ENCODE measurements at regions not wholly inside any gene's neighbourhood (a gene's known extent, or its start where the extent isn't known, plus 50 kb on each side); places are given as distances from the start of the nearest gene placed in this dataset.

DNA sequence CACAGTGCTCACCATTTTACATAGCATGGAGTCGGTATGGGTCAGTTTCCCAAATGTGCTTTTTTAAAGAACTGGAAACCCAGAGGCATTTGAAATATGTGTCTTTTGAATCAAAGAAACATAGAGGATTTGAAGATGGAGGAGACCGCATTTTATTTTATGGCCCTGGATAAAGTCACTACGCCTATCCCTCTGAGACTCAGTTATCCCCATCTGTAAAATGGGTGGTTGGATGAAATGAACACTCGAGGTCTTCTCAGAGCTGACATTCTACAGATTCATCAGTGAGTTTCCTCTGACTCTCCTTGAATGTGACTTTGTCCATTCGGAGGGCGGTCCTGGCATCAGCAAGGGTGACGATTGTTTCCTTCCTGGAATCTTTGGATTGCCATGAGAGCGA is 135.1 kb downstream of the MIAT start:
- POLR2A ChIA-PET, result no interaction called here
- TF ChIP-seq, protein P1, sequence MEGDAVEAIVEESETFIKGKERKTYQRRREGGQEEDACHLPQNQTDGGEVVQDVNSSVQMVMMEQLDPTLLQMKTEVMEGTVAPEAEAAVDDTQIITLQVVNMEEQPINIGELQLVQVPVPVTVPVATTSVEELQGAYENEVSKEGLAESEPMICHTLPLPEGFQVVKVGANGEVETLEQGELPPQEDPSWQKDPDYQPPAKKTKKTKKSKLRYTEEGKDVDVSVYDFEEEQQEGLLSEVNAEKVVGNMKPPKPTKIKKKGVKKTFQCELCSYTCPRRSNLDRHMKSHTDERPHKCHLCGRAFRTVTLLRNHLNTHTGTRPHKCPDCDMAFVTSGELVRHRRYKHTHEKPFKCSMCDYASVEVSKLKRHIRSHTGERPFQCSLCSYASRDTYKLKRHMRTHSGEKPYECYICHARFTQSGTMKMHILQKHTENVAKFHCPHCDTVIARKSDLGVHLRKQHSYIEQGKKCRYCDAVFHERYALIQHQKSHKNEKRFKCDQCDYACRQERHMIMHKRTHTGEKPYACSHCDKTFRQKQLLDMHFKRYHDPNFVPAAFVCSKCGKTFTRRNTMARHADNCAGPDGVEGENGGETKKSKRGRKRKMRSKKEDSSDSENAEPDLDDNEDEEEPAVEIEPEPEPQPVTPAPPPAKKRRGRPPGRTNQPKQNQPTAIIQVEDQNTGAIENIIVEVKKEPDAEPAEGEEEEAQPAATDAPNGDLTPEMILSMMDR (IDR thresholded peaks at IDR 0.05; ENCODE audit: unreplicated experiment), result no peak
- no peak overlapping the region for H3K27ac Mint-ChIP-seq (ENCODE audit: low read depth, unreplicated experiment)
- no peaks in the 10 kb centered on the region for H3K27me3 Mint-ChIP-seq (ENCODE audit: insufficient read depth, unreplicated experiment)
- CTCF ChIA-PET, result no interaction called here
- H3K4me1 Mint-ChIP-seq (ENCODE audit: insufficient read depth, unreplicated experiment), result no peaks in the 10 kb centered on the region
- no TSS peak for BruUV-seq (replicated peaks)
- H3K4me3 Mint-ChIP-seq (ENCODE audit: unreplicated experiment), result no peak overlapping the region
- no peak for DNase-seq (ENCODE audit: unreplicated experiment)
- no peaks in the 10 kb centered on the region for H3K9me3 Mint-ChIP-seq (ENCODE audit: unreplicated experiment)
- intact Hi-C loops (cut with micrococcal nuclease), result no loop called here
- H3K36me3 Mint-ChIP-seq (ENCODE audit: insufficient read depth, unreplicated experiment), result no peaks in the 10 kb centered on the region

DNA sequence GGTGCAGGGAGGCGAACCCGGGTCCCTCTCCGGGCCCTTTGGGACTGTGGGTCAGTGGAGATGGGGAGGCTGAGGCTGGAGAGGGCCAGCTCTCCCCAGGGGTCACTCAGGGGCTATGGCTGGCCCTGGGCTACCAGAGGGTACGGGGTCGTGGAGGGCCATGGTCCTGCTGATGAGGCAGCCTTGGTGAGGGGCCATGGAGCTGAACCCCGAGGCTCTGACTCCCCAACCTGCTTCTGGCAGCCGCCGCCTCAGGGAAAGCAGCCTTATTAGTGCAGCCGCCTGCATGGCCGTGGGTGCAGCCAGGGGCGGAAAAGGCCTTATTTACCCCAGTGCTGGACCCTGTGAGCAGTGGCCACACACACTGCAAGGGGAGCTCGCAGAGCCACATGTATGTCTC is 139.4 kb downstream of the MIAT start:
- Mint-ChIP-seq H3K9me3 (ENCODE audit: unreplicated experiment) (no peaks in the 10 kb centered on the region), H3K27ac (ENCODE audit: low read depth, unreplicated experiment) (no peak overlapping the region), H3K36me3 (ENCODE audit: insufficient read depth, unreplicated experiment) (no peaks in the 10 kb centered on the region), H3K4me1 (ENCODE audit: insufficient read depth, unreplicated experiment) (no peaks in the 10 kb centered on the region), H3K4me3 (ENCODE audit: unreplicated experiment) (no peak overlapping the region), H3K27me3 (ENCODE audit: insufficient read depth, unreplicated experiment) (no peaks in the 10 kb centered on the region)
- TF ChIP-seq, protein P1 (IDR thresholded peaks at IDR 0.05; ENCODE audit: unreplicated experiment), result no peak
- ChIA-PET POLR2A (no interaction called here), CTCF (interaction anchor here (0.5 to 0.8 kb wide), 2 partner anchors 37 to 1223 kb away, joined by 3 read pairs; no protein-coding TSS in a partner anchor)
- DNase-seq (ENCODE audit: unreplicated experiment), result no peak
- intact Hi-C loops (cut with micrococcal nuclease), result no loop called here
- BruUV-seq (replicated peaks), result no TSS peak

DNA sequence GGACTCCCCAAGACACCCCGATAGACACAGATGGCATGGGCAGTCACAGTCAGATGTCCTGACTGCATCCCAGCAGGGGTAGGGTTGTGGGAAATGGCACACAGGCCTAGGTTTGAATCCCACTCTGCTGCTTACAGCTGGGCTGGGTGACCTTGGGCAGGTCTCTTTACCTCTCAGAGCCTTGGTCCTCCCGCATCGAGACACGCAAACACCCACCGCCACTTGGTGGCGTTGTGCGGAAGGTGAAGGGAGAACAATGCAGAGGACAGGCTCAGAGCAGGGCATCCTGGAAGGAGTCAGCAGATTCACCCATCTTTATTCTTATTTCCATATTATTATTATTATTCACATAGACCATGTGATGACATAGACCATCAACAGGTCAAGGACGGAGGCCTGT is 140.5 kb downstream of the MIAT start:
- Mint-ChIP-seq H3K9me3 (ENCODE audit: unreplicated experiment) (no peaks in the 10 kb centered on the region), H3K4me1 (ENCODE audit: insufficient read depth, unreplicated experiment) (no peaks in the 10 kb centered on the region), H3K27me3 (ENCODE audit: insufficient read depth, unreplicated experiment) (no peaks in the 10 kb centered on the region), H3K36me3 (ENCODE audit: insufficient read depth, unreplicated experiment) (no peaks in the 10 kb centered on the region), H3K4me3 (ENCODE audit: unreplicated experiment) (no peak overlapping the region), H3K27ac (ENCODE audit: low read depth, unreplicated experiment) (no peak overlapping the region)
- intact Hi-C loops (cut with micrococcal nuclease), result no loop called here
- BruUV-seq (replicated peaks), result no TSS peak
- TF ChIP-seq, protein P1 (IDR thresholded peaks at IDR 0.05; ENCODE audit: unreplicated experiment), result no peak
- ChIA-PET CTCF (no interaction called here), POLR2A (no interaction called here)
- DNase-seq (ENCODE audit: unreplicated experiment), result no peak

DNA sequence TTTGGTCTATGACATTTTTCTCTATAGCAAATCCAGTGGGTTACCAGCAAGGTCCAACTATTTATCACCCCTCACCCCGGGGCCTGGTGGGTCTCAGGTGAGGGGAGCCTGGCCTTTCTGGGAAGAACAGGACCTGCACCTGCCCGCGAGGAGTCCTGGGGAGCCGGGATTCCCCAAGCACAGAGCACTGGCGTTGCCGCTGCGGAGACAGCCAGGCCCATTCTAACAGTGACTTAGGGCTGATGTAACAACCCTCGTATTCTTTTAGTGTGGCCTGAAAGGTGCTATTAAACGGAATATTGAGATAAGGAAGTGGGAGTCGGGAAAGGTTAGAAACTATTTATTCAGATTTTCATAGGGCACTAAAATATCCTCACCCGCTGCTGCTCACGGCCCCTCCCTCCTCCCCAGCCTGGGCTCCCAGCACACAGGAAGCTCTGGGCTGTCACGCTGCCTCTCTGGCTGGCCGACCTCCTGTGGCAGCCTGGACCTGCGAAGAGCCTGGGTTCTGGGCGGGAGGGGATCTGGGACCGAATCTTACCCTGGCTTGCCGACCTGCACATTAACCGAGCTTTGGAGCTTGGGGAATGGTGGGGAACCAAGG is 141.2 kb downstream of the MIAT start:
- H3K4me3 Mint-ChIP-seq (ENCODE audit: unreplicated experiment), result no peak overlapping the region
- no peaks in the 10 kb centered on the region for H3K4me1 Mint-ChIP-seq (ENCODE audit: insufficient read depth, unreplicated experiment)
- no peak for DNase-seq (ENCODE audit: unreplicated experiment)
- H3K27ac Mint-ChIP-seq (ENCODE audit: low read depth, unreplicated experiment), result no peak overlapping the region
- no TSS peak for BruUV-seq (replicated peaks)
- H3K27me3 Mint-ChIP-seq (ENCODE audit: insufficient read depth, unreplicated experiment), result no peaks in the 10 kb centered on the region
- no peaks in the 10 kb centered on the region for H3K9me3 Mint-ChIP-seq (ENCODE audit: unreplicated experiment)
- intact Hi-C loops (cut with micrococcal nuclease), result no loop called here
- TF ChIP-seq, protein P1 (IDR thresholded peaks at IDR 0.05; ENCODE audit: unreplicated experiment), result no peak
- no peaks in the 10 kb centered on the region for H3K36me3 Mint-ChIP-seq (ENCODE audit: insufficient read depth, unreplicated experiment)
- CTCF ChIA-PET, result no interaction called here
- POLR2A ChIA-PET, result no interaction called here
